Activated B cell treated with CpG ODN at 0.5 μM for 24 hours (primary cell): ENCODE measurements at regions not wholly inside any gene's neighbourhood (a gene's known extent, or its start where the extent isn't known, plus 50 kb on each side); places are given as distances from the start of the nearest gene placed in this dataset.
A peak's percentile ranks its signal among the peaks of the same experiment; 100 is the strongest.

Experiments used
- ATAC-seq: fragments of 200-7000 bp; cut with Tn5 transposase; one replicate; pipeline ENCODE4 v1.10.0; 2021; ENCODE audit warnings: low read depth, mild to moderate bottlenecking, moderate library complexity
- CTCF ChIA-PET: fragments of 350-600 bp; sonication (Branson Sonifier 250); formaldehyde crosslinking; loops from one replicate; lab custom pipeline; 2021; ENCODE audit warnings: antibody characterized with exemption; lab: Charles Lee
- POLR2A ChIA-PET: fragments of 350-600 bp; sonication (Branson Sonifier 250); formaldehyde crosslinking; loops from one replicate; lab custom pipeline; 2021; ENCODE audit warnings: antibody characterized with exemption; lab: Charles Lee
- DNase-seq: peaks from one replicate; pipeline ENCODE4 v3.0.0; 2022
- H3K27ac Mint-ChIP-seq: one replicate; pipeline ENCODE4 v1.8.0; 2020; ENCODE audit warnings: mixed read lengths
- H3K27me3 Mint-ChIP-seq: one replicate; pipeline ENCODE4 v1.8.0; 2021; ENCODE audit warnings: mixed read lengths
- H3K36me3 Mint-ChIP-seq: one replicate; pipeline ENCODE4 v1.8.0; 2021; ENCODE audit warnings: low read depth, mixed read lengths
- H3K4me1 Mint-ChIP-seq: one replicate; pipeline ENCODE4 v1.8.0; 2021; ENCODE audit warnings: mixed read lengths
- H3K4me3 Mint-ChIP-seq: one replicate; pipeline ENCODE4 v1.8.0; 2020; ENCODE audit warnings: mild to moderate bottlenecking, mixed read lengths
- H3K9me3 Mint-ChIP-seq: one replicate; pipeline ENCODE4 v1.8.0; 2020; ENCODE audit warnings: mixed read lengths
- intact Hi-C: fragments of 100-400 bp; cut with micrococcal nuclease; formaldehyde crosslinking; loops from one replicate; pipeline ENCODE4 v1.15.1; 2024
- TF ChIP-seq, protein P1 (sequence below): fragments of 200-600 bp; IDR thresholded peaks from one replicate; pipeline ENCODE4 v1.8.0; 2022; ENCODE audit warnings: antibody characterized with exemption, mild to moderate bottlenecking

- H3K27ac Mint-ChIP-seq = no peak overlapping the region
- TF ChIP-seq, protein P1, sequence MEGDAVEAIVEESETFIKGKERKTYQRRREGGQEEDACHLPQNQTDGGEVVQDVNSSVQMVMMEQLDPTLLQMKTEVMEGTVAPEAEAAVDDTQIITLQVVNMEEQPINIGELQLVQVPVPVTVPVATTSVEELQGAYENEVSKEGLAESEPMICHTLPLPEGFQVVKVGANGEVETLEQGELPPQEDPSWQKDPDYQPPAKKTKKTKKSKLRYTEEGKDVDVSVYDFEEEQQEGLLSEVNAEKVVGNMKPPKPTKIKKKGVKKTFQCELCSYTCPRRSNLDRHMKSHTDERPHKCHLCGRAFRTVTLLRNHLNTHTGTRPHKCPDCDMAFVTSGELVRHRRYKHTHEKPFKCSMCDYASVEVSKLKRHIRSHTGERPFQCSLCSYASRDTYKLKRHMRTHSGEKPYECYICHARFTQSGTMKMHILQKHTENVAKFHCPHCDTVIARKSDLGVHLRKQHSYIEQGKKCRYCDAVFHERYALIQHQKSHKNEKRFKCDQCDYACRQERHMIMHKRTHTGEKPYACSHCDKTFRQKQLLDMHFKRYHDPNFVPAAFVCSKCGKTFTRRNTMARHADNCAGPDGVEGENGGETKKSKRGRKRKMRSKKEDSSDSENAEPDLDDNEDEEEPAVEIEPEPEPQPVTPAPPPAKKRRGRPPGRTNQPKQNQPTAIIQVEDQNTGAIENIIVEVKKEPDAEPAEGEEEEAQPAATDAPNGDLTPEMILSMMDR = no peak
- POLR2A ChIA-PET = interaction anchor here (0.5 to 1.2 kb wide), 3 partner anchors 22 to 70 kb away, joined by 3 to 6 read pairs (median 4); no protein-coding TSS in a partner anchor
Observed at GRCh38 chr14:65357689-65358088, 54.8 kb upstream of the FUT8 start.

GRCh38 chr14:65359503-65359902 is 53.0 kb upstream of the FUT8 start:
- intact Hi-C loops = loop anchor here (2.0 kb wide), 1 partner anchor 189 kb away; no protein-coding TSS in a partner anchor
- Mint-ChIP-seq H3K36me3 (no peaks in the 10 kb centered on the region), H3K4me1 (peaks cover 58% of the 10 kb centered on the region), H3K27ac (peak overlapping the region; percentile 15), H3K27me3 (no peaks in the 10 kb centered on the region), H3K4me3 (no peak overlapping the region), H3K9me3 (no peaks in the 10 kb centered on the region)
- DNase-seq (no peak), ATAC-seq (peak; percentile 28)
- POLR2A ChIA-PET = interaction anchor here (0.8 to 1.8 kb wide), 2 partner anchors 52 to 57 kb away, joined by 3 to 4 read pairs; no protein-coding TSS in a partner anchor
- TF ChIP-seq, protein P1 = no peak
- CTCF ChIA-PET = interaction anchor here (0.8 to 1.6 kb wide), 6 partner anchors 23 to 465 kb away, joined by 3 to 4 read pairs (median 3); no protein-coding TSS in a partner anchor

More at GRCh38 chr14:65357689-65358088, 54.8 kb upstream of the FUT8 start:
- CTCF ChIA-PET = no interaction called here
- Mint-ChIP-seq H3K9me3 (no peaks in the 10 kb centered on the region), H3K36me3 (no peaks in the 10 kb centered on the region), H3K4me1 (peaks cover 76% of the 10 kb centered on the region), H3K27me3 (no peaks in the 10 kb centered on the region), H3K4me3 (no peak overlapping the region)
- ATAC-seq = no peak
- no peak for DNase-seq
- intact Hi-C loops = loop anchor here (2.0 kb wide), 1 partner anchor 187 kb away; no protein-coding TSS in a partner anchor

GRCh38 chr14:65360144-65360784 is 52.3 kb upstream of the FUT8 start:
- Mint-ChIP-seq H3K4me1 (peaks cover 50% of the 10 kb centered on the region), H3K27me3 (no peaks in the 10 kb centered on the region), H3K27ac (no peak overlapping the region), H3K4me3 (no peak overlapping the region), H3K36me3 (no peaks in the 10 kb centered on the region), H3K9me3 (no peaks in the 10 kb centered on the region)
- TF ChIP-seq, protein P1 = no peak
- ChIA-PET CTCF (interaction anchor here (0.8 to 1.6 kb wide), 6 partner anchors 22 to 464 kb away, joined by 3 to 4 read pairs (median 3); no protein-coding TSS in a partner anchor), POLR2A (interaction anchor here (0.6 to 1.8 kb wide), 5 partner anchors 8 to 51 kb away, joined by 4 to 8 read pairs (median 4); no protein-coding TSS in a partner anchor)
- no peak for ATAC-seq
- intact Hi-C loops = no loop called here
- DNase-seq = no peak

DNA sequence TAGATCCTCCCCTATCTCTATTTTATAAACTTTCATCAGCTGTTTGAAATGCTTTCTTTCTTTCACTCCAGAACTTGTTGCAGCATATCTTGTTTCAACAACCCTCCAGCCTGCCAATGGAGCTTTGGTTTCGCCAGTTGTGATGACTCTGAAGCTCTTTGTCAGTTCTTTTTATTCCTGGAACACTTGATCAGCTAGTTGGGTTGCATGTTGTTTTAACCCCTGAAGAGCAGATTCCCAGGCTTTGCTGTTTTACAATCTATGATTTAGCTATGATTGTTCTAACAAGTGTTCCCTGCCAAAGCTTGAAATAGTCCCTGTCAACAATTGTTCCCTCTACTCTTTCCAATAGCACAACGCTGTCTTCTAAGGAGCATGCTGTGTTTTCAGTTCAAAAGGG is 50.6 kb upstream of the FUT8 start:
- H3K36me3 Mint-ChIP-seq = no peaks in the 10 kb centered on the region
- ATAC-seq (no peak), DNase-seq (no peak)
- ChIA-PET CTCF (interaction anchor here (0.6 kb wide), 1 partner anchor 24 kb away, joined by 3 read pairs; no protein-coding TSS in a partner anchor), POLR2A (interaction anchor here (0.5 to 1.0 kb wide), 2 partner anchors 11 to 43 kb away, joined by 3 read pairs; no protein-coding TSS in a partner anchor)
- TF ChIP-seq, protein P1 = no peak
- intact Hi-C loops = no loop called here
- H3K9me3 Mint-ChIP-seq = no peaks in the 10 kb centered on the region
- H3K4me1 Mint-ChIP-seq = peaks cover 45% of the 10 kb centered on the region
- H3K4me3 Mint-ChIP-seq = no peak overlapping the region
- H3K27ac Mint-ChIP-seq = no peak overlapping the region
- H3K27me3 Mint-ChIP-seq = no peaks in the 10 kb centered on the region
